NOMO-1 treated with dmso at 0.1 percent for 144 hours (cell line): ENCODE measurements at regions not wholly inside any gene's neighbourhood (a gene's known extent, or its start where the extent isn't known, plus 50 kb on each side); places are given as distances from the start of the nearest gene placed in this dataset.

ENCODE experiments used
- DNase-seq: peaks from one replicate; lab custom pipeline; 2025; ENCODE audit not compliant: unreplicated experiment; lab: John Stamatoyannopoulos, UW

DNA sequence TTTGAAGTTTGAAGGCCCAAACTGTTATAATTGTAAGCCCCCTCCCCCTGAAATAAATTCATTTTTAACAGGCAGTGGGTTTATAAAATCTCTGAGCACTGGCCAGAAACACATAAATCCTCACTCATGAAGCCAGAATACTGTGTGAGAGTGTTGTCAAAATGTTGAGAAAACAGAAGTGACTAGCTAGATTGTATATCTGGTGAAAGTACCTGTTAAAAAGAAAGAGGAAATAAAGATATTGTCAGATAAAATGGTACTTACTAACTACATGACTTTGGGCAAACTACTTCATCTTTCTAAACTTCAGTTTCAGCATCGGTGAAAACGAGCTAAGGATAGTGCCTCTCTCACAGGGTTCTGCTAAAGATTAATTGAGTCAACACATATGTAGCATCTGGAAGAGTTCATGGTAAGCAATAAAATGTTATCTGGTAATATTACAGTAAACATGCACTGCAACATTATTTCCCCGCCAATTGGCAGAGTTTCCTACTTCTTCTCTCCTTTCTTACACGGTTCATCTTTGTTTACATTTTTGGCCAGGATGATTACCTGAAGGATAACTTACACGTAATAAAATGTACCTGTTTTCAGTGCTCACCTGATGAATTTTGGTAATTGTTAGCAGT lies 202.5 kb upstream of the CHRM2 start:
- no peak for DNase-seq

DNA sequence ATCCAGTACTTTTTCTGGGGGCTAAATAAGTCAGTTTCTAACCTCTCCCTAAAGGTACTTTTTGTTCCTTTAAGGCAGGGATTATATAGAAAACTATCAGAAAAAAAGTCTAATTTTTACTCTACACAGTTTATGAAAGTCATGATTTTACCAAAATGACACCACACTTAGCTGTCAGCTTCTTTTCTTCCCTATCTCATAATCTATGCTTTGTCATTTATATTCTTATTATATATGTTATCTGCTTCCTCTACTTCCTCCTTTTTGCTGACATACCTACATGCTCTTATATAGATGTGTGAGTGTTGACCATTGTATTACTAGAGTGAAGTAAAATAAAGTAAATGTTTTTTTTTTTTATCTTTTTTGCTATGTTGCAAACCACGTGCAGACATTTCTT lies 203.9 kb upstream of the CHRM2 start:
- DNase-seq: no peak

GRCh38 chr7:136657482-136657921 lies 210.9 kb upstream of the CHRM2 start:
- DNase-seq: no peak

DNA sequence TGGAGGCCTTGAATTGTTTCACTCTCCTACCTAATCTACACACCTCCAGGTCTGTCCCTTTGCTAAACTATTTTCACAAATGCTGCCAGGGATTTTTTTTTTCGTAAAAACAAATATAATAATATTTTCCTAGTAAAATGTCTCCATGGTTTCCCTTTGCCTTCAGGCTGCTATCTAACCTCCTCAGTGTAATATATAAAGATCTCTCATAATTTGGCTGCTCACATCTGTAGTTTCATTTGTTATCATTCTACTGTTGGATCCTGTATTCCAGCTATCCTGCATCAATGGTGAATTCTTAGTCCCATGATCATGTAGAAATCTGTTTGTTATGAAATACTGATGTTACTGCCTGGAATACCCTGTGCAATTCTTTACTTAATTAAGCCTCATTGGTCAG lies 211.9 kb upstream of the CHRM2 start:
- no peak for DNase-seq

GRCh38 chr7:136655414-136655813 lies 213.0 kb upstream of the CHRM2 start:
- no peak for DNase-seq

- no peak for DNase-seq
Measured at GRCh38 chr7:136654406-136654805, 214.0 kb upstream of the CHRM2 start.

DNA sequence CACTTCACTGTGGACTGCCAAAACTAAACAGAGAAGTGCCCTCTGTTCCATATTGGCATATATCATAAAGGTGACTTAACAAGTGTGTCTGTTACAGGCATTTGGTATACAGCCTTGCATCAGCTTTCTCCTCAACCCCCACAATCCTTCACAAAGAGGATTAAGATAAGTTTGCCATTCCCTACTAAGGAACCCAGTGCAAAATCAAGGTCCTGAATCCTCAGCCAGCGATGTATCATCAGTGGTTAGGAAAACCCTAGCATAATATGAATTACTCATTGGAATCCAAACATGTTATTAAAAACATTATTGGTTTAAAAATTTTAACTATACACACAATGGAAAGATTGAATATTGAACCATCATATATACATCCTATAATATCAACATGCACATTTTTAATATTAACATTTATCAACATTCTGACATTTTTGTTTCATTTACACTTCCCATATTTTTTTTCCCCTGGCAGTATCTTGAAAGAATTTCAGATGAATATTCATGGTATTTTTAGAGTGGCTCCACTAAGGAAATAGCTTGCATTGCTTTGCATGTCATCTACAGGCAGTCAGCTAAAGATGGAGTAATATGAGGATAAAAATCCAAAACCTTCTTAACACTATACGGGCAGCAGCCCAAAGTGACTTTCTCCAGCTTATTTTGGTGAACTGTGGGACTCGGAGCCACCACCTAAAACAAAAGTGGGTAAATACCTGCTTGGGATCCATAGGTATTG lies 215.6 kb upstream of the CHRM2 start:
- no peak for DNase-seq

- DNase-seq: no peak
Measured at GRCh38 chr7:136640977-136641376, 227.5 kb upstream of the CHRM2 start.

DNA sequence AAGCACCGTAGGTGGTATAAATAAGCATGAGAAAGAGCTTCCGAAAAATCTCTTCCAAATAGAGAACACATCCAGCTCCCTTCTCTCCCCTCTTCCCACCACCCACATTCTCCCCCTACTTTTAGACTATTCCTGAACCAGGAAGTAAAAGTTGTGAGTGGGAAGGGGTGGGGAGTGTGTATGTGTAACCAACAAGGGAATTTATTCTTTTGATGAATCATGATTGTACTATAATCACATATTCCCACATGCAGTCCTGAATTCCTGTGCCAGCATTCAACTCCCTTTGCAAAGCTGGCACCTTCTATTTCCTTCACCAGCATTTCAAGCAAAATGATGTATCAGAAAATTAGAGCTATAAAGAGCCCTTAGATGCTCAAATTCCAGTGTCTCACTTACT lies 230.6 kb upstream of the CHRM2 start:
- DNase-seq: no peak

DNA sequence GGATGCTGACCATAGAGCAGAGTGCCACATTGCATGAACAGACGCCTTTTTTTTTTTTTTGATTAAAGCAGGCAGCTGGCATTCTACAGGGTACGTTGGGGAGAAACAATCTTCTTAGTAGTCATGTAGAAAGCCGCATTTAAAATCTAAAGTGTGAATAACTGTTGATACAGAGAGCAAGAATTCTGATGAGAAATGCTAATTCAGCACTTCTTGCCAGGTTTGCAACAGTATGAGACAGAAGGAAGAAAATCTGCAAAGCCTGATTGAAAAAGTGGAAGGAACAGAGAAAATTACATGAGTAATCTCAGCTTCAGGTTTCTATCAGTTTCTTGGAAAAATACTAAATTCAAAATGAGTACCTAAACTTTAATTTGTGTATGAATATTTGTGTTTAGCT lies 232.7 kb upstream of the CHRM2 start:
- no peak for DNase-seq

DNA sequence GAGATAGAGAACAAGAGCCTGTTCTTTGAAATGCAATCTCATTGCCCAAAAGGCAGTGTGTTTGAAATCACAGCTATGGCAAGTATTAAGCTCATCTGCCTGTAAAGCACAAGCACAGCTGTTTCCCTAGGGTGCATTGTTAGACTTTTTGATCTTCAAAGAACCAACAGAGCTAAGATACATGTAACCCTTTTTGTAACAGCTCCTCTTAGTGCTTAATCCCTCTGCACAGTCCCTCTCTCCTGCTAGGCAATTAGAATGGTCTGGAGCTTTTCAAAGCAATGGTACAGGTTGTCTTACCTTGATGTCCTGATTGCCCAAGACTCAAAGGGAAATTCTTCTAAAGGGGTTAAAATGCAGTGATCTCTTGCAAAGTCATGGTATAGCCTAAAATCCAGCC lies 249.6 kb upstream of the CHRM2 start:
- DNase-seq: no peak

- DNase-seq: no peak
Measured at GRCh38 chr7:136617176-136617575, 251.3 kb upstream of the CHRM2 start.

DNA sequence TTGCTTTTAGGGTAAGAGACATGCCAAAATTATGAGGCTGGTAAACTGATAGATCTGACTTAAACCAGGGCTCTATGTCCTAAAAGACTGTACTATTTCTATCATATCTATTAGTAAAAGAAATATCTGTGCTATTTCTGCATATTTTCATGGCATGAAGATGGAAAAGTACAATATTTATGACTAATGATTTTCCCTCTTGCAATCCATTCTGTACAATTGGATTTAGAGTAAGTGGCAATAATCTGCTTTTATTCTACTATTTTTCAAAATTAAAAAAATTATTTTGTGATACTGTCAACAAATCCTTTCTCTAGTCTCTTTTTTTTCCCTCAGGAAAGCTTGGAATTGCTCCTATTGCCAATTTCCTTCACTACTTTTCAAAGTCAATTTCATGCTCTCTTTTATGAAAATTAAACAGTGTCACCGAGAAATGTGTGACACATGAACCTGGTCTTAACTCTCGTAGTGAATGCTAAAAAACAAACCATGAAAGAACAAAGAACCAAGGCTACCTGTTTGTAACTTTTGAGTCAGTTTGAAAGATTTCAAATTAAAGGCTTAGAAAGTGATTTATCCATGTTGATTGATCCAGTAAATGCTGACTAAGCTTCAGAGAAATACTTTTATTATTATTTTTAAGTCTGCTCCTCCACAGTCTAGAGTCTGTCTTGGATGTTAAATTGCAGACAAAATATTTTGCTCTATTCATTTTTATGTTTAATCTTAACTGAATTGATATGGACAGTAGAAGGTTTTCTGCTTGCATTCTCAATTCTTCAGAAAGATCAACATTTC lies 262.7 kb upstream of the CHRM2 start:
- DNase-seq: no peak

GRCh38 chr7:136601772-136602171 lies 266.7 kb upstream of the CHRM2 start:
- DNase-seq: no peak

DNA sequence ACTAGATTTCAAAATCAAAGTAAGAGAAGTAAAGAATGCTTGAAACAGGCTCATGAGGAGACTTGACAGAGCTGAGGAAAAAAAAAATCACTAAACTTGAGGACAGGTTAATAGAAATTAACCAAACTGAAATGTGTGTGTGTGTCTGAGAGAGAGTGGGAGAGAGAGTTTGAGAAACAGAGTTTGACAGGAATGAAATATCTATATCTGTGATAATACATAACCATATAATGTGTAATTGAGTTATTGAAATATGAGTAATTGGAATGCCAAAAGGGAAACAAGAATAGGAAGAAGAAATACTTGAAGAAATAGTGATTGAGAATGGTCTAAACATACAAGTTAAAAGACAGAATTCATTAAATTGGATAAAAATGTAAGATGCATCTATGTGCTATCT lies 268.0 kb upstream of the CHRM2 start:
- DNase-seq: no peak

GRCh38 chr7:136594739-136595144 lies 273.7 kb upstream of the CHRM2 start:
- DNase-seq: no peak

GRCh38 chr7:136588216-136588615 lies 280.2 kb upstream of the CHRM2 start:
- no peak for DNase-seq

- no peak for DNase-seq
Measured at GRCh38 chr7:136585954-136586670, 282.3 kb upstream of the CHRM2 start.

GRCh38 chr7:136566491-136566890 lies 302.0 kb upstream of the CHRM2 start:
- no peak for DNase-seq

GRCh38 chr7:136555933-136556332 lies 312.5 kb upstream of the CHRM2 start:
- no peak for DNase-seq

- DNase-seq: no peak
Measured at GRCh38 chr7:136551618-136552017, 316.8 kb upstream of the CHRM2 start.
